HuH-7 (cell line): ENCODE measurements at regions not wholly inside any gene's neighbourhood (a gene's known extent, or its start where the extent isn't known, plus 50 kb on each side); places are given as distances from the start of the nearest gene placed in this dataset.

ENCODE experiments used
- DNase-seq: peaks from one replicate; pipeline ENCODE4 v3.0.0; 2011; ENCODE audit warnings: low spot score

- DNase-seq, result no peak
Measured at GRCh38 chr1:54497338-54497737, 50.7 kb upstream of the ACOT11 start.

DNA sequence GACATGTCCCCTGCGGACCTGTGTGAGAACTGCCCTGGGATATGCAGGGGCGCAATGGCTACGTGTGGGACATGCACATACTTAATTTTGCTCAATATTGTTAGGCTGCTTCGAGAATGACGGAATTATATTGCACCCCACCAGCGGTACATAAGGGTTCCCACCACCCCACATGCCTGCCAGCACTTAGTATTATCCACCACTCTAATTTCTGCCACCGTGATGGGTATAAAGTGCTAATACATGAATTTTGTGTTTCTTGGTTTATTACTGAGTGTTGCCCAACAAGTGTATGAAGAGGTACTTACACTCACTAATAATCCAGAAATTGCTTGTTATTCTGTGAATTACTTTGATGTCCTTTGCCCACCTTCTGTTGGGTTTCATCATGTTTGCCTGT is 52.1 kb upstream of the ACOT11 start:
- no peak for DNase-seq

GRCh38 chr1:54493608-54494007 is 54.4 kb upstream of the ACOT11 start:
- DNase-seq, result no peak

DNA sequence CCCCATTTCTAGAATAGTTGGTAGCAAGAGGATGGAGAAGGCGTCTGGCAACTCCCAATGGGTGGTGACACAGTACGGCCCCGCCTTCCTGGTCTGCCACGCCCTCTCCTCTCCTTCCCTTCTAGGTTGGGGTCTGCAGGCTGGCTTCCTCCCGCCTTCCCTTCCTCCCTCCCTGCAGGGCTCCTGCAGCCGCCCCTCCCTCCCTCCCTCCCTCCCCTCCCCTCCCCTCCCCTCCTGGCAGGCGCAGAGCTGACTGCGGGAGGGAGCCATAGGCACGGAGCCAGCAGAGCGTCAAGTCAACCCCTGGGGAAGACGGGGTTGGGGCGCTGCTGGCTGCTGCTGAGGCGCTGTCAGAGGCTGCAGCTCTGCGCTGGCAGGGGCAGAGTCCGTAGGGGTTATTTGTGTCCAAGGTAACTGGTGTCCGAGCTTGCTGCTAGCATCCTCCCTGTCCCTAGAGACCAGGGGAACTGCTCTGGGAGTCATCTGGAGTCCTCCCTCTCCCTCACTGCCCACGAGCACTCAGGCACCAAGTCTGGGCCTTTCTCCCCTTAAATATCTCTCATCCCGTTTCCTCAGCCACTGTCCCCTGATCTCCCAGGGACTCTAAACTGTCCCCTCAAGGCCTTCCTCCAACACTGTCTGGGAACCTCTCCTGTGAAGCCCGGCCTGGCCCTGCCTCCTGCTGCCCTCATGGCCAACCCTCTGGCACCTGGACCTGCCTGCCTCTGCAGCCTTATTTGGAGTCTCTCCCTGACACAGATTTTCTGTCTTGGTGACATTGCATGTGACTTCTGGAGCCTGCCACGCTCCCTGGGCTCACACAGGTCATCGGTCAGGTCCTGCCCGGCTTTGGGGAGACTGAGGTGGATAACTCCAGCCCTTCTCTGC is 57.4 kb upstream of the ACOT11 start:
- no peak for DNase-seq

- DNase-seq, result no peak
Measured at GRCh38 chr1:54489627-54490250, 58.3 kb upstream of the ACOT11 start.

DNA sequence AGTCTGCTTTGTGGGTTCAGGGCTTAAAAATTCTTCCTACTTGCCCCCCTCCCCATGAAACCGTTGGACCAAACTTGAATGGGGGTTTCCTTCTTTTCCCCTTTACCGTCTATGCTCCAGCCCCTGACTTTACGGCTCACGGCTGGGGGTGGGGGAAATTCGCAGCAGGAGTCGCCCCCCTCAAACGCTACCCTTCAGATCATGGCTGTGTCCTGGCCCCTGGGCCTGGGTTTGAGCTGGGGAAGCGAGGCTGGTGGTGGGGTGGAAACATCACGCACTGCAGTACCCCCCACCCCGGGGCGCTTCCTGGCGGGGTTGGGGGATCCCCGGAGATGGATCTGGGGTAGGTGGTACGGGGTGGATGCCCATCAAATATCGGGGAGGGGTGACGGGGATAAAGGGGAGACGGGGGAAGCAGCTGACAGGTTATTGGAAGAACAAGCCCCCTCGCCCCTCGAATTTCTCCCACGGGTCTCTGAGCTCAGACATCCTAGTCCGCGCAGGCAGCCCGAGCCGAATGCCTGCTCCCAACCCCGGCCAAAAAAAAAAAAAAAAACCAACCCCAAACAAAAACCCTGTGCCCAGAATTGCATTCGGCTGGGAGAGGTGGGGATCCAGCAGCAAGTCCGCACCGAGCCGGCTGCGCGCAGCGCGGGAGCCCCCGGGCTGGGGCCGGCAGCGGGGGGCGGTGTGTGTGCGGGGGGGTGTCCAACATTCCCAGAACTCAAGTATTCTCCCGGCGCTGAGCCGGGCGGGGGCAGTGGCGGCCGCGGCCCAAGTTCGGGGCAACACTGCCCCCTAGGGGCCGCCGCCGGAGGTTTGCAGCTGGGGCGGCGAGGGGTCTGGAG is 59.0 kb upstream of the ACOT11 start:
- DNase-seq, result peak; percentile 93

- peak; percentile 93 for DNase-seq
Measured at GRCh38 chr1:54488065-54488750, 59.8 kb upstream of the ACOT11 start.

DNA sequence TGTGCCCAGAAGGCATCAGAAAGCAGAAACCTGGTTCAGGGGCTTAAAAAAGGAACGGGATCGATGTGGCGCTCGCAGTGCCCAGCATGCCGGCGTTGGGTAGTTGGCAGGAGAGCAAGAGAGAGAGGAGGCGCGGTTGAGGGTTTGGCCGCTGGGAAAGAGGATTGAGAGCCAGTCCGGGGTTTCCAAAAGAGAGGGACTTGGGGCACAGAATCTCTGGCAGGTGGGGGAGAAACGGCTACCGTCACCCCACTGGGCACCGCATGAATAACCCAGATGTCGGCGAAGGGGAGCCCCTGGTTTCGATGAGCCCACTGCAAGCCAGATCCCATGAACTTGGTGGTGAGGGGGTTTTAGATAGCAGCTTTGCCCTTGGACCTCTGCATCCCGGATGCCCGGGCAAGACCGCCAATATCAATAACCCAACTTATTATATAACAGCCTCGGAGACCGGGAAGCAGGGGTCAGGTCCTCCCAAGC is 60.4 kb upstream of the ACOT11 start:
- DNase-seq, result no peak

GRCh38 chr1:54486907-54487306 is 61.1 kb upstream of the ACOT11 start:
- no peak for DNase-seq

DNA sequence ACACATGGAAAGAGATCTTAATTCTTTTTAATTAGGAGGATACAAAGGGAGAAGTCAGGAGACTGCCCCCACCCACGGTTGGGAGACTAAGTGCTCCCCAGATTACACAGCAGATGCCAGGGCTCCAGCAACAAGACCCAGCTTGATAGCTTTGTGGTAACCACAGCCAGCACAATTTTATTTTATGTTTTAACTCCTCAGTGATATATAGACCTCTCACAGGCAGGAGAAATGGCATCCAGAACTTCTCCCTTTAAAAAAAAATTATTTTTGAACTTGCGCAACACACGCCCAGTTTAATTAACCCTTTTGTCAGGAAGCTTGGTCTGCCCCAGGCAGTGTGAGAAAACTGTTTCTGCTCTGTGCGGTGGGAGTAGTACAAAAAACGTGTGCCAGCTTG is 62.6 kb upstream of the ACOT11 start:
- no peak for DNase-seq

DNA sequence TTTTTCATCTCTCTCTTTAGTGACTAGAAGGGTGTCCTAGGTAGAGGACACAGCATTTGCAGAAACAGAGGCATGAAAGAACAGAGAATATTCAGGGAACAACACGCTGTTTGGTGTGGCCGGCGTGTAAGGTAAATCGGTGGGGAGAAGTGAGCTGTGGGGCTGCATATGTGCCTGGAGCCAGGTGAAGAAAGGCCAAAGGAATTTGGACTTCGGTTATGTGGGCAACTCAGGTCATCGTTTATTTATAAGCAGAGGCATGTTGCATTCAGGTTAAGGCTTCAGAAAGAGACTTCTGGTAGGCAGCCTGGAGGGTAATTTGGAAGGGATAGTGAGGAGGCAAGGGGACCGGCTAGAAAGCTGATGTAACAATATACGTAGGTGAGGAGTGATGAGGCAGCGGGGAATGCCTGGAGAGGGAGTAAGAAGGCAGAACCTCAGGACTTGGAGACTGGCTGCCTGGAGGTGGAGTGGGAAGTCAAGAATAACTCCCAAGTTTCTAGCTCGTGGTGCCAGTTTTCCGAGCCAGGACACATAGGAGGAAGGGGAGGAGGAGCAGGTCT is 64.1 kb upstream of the ACOT11 start:
- DNase-seq, result no peak

- no peak for DNase-seq
Measured at GRCh38 chr1:54481201-54481884, 66.7 kb upstream of the ACOT11 start.

DNA sequence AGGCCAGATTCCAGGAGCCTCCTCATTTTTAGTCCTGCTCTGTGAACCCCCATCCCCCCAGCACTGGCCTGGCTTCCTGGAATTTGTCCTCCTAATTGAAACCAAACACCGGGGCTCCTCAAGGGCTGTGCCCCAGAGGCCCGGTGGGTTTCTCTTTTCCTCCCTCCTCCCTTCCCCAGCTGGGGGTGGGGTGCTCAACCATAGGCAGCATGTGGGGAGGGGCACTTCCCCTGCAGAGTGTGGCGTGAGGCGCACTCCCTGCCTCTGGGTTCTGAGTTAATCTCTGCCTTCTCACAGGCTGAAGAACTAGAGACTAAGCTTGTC is 67.5 kb upstream of the ACOT11 start:
- no peak for DNase-seq

GRCh38 chr1:54479841-54480524 is 68.0 kb upstream of the ACOT11 start:
- DNase-seq, result no peak

DNA sequence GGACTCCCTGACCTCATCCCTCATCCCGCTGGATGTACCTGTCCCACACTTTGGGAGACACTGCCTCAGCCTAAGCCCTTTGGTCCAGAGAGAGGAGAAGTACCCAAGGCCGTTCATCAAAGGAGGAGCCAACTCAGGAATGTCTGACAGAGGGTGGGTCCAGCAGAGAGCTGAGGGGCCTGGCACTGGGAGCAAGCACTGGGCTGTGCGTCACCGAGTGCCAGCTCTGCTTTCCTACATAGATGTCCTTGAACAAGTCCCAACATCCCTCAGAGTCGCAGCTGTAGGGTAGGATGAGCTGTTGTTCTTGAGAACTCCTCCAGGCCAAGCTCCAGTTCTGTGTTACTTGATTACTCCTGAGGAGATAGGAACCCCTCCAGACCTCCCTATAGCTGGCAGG is 68.8 kb upstream of the ACOT11 start:
- DNase-seq, result no peak

- no peak for DNase-seq
Measured at GRCh38 chr1:54477153-54477561, 70.9 kb upstream of the ACOT11 start.

DNA sequence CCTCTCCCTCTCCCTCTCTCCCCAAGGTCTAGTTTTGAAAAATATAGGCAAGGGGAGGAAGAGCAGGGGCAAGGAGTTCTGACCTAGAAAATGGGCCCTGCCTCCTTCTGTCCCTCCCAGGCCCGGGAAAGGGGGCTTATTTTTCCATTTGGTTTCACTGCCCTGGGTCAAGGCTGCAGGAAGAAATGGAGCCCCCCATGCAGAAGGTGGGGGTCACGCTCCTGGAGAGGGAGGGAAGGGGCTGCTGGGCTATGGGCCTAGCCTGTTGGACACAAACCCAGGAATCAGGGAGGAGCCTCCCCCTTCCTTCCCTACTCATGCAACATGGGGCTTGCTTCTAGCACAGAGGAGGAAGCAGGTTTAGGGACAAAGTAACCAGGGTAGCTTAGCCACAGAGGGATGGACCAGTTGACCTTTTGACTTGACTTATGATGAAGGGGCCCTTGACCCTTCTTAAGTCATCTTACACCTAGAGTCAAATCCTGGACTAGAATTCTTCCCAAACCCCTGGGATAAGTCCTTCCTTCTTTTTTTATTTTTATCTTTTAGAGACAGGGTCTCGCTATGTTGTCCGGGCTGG is 70.4 kb upstream of the SSBP3 start:
- no peak for DNase-seq

DNA sequence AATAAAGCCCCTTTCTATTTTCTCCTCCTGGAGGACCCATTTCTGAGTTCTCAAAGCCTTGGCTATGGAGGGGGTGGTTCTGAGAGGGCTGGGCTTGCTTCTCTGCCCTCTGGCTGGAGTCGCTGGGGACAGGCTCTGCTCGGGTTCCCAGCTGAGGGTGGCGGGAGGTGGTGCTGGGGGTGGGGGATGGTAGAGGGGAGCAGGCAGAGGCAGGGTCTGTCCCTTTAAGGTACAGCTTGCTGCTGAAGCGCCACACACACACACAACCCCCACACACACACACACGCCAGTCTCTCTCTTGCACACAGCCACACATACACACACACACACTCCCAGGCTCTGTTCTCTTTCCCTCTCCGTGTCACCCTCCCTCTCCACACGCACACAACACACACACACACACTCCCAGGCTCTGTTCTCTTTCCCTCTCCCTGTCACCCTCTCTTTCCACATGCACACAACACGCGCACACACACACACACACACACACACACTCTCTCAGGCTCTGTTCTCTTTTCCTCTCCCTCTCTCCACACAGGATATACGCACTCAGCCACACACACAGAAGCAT is 69.8 kb upstream of the SSBP3 start:
- DNase-seq, result no peak

DNA sequence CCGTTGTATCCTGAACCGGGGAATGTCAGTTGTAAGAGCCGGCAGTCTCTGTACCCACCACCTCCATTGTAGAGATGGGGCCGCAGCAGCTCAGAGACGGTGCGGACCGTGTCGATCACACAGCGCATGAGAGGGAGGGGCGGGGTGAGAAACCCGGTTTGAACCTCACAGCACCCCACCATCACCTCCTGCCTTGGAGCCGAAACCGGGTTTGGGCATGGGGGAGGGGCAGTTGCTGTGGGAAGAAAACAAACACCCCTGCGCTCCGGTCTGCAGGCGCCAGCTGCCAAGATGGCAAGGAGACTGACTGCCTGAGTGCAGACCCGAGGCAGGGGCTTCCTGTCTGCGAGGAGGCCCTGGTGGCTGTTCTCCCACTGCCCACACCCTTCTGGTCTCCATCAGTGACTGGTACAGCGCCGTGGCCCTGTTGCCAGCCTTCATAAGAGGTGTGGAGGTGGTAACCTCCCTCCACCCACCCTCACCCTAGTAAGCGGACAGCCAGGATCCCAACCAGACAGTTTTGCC is 69.2 kb upstream of the SSBP3 start:
- DNase-seq, result no peak
